Stimulated activated CD8-positive, alpha-beta memory T cell treated with anti-CD3 and anti-CD28 coated beads, Interleukin-12 subunit alpha, Interleukin-12 subunit beta, amount 100 ng/mL, for 4 hours (primary cell): ENCODE measurements at regions not wholly inside any gene's neighbourhood (a gene's known extent, or its start where the extent isn't known, plus 50 kb on each side); places are given as distances from the start of the nearest gene placed in this dataset.

Experiments
- DNase-seq: peaks from one replicate; pipeline ENCODE4 v3.0.0-alpha.2; 2020; ENCODE audit warnings: low read depth

DNA sequence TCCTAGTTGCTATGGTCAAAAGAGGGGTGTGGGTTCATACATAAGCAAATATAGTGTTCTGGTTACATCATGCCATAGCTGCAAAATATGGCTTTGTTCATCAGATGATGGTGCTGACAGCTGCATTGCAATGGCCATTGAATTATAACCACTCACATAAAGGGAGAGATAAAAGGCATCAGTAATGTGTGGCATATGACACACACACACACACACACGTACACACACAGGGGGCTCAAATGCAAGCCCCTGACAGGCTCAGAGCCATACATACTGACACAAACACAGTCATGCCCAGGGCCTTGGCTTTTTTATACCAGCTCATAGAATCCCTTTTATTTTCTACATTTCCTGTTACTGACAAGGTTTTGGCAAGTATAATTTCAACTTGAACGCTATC lies 698.9 kb downstream of the BCL11B start:
- DNase-seq: no peak

- DNase-seq: no peak
Measured at GRCh38 chr14:98576463-98576862, 695.5 kb downstream of the BCL11B start.

DNA sequence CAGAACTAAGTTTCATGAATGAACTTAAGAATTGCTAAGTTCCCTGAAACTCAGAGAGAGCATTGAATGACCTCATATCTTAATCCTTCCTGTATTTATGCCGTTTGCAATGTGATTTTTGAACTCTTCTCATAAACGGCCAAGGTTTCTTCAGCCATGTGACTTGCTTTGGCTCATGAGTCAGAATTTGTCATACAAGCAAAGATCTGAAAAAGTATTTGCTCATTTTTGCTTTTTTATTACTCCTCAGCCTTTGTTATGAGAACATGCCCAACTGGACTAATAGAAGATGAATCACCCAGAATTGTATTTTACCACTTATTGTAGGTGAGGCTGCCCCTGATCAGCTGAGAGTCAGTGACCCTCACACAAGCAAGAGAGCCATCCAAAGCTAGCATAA lies 693.8 kb downstream of the BCL11B start:
- DNase-seq: no peak

DNA sequence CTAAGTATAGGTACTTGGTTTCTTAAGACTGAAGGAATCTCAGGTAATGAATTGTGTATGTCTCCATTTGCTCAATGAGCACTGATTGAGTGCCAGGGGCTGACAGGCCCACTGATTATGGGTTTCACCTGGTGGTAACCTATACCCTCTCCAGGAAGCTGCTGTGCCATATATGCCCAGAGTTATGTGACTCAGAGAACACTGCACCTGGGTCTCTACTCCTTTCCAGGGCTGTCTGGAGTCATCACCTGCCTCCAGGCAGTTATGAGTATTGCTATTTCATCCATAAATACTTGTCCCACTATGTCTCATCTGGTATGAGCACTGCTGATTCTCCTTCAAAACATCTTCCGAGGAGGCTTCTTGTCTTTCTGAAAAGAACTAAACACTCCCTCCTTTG lies 692.9 kb downstream of the BCL11B start:
- DNase-seq: no peak

- DNase-seq: no peak
Measured at GRCh38 chr14:98580131-98580678, 691.8 kb downstream of the BCL11B start.

GRCh38 chr14:98582276-98582675 lies 689.7 kb downstream of the BCL11B start:
- DNase-seq: no peak

DNA sequence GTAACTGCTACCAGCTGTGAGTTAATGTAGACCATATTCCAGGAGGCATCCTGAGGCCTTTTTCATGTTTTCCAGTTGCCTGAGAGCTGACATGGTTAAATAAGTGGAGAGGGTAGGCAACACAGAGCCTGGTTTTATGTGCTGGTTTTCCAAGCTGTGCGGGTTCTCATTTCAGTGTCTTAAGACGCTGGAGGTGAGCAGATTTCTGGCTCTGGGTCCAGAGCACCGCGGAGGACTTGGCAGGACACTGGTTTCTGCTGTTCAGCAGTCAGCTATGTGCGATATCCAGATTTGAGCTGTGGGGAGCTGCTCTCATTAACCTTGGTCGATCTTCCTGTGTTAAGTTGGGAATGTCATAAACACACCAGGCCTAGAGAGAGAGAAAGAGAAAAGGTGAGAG lies 680.8 kb downstream of the BCL11B start:
- DNase-seq: no peak

DNA sequence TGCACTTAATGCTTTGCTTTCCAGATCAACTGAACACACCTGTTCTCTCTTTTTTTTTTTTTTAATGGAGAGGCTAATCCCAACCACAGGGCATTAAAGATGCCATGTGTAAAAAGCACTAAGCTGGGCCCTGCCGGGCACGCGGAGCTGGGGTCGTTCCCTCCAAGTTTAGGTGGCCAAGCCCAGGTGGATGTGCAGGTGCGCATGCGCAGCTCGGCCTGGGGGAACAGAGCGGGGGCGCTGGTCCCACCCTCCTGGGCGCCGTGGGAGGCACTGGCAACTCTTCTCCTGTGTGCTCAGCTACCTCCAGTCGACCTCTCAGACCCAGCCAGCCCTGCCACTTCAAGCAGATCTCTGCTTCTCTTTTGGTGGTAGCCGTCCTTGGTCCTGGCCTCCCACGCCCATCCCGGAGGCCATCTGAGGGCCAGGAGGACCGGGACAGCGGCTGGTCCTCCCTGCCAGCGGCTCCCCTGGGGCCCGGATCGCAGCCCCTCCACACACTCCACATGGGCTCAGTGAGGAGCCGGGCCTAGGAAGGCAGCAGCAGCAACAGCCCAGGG lies 679.3 kb downstream of the BCL11B start:
- DNase-seq: no peak

DNA sequence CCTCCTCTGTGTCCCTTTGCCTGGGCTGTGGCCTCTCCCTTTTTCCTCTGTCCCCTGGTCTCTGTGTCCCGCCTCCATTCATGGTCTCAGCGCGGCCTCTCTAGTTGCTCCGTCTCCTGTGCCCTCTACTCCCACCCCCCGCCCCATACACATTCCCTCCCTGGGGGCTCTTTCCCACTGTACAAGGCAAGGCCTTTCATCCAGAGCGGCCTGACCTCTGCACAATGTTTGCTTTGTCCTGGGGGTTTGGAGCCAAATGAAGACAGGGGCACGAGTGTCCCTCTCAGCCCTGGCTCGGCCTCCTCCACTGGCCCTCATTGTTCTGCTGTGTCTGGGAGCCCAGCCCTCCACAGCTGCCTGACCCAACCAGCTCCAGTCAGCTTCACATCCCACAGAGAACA lies 678.6 kb downstream of the BCL11B start:
- DNase-seq: no peak

- no peak for DNase-seq
Measured at GRCh38 chr14:98594156-98594555, 677.8 kb downstream of the BCL11B start.

- DNase-seq: no peak
Measured at GRCh38 chr14:98598576-98598975, 673.4 kb downstream of the BCL11B start.

DNA sequence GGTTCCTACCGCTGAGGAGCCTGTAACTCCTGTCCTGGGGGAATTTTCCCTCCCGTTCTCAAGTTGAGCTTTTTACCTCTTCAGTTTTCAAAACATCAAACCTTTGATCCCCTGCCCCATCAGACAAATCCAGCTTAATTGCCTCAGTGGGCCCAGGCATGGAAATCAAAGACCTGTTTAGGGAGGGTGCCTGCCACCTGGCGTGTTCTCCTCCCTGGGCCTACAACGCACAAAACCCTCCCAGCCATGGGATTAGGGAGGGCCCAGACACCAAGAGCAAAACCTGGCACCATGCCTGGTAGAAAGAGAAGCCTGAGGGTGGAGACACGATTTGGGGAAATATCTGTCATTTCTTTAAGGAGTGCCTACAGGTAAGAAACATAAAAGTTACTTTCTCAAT lies 672.9 kb downstream of the BCL11B start:
- no peak for DNase-seq

- no peak for DNase-seq
Measured at GRCh38 chr14:98602983-98603382, 669.0 kb downstream of the BCL11B start.

GRCh38 chr14:98605043-98605442 lies 667.0 kb downstream of the BCL11B start:
- DNase-seq: no peak

GRCh38 chr14:98606041-98606640 lies 665.9 kb downstream of the BCL11B start:
- no peak for DNase-seq

- no peak for DNase-seq
Measured at GRCh38 chr14:98606816-98607215, 665.2 kb downstream of the BCL11B start.

- no peak for DNase-seq
Measured at GRCh38 chr14:98607341-98607910, 664.6 kb downstream of the BCL11B start.

DNA sequence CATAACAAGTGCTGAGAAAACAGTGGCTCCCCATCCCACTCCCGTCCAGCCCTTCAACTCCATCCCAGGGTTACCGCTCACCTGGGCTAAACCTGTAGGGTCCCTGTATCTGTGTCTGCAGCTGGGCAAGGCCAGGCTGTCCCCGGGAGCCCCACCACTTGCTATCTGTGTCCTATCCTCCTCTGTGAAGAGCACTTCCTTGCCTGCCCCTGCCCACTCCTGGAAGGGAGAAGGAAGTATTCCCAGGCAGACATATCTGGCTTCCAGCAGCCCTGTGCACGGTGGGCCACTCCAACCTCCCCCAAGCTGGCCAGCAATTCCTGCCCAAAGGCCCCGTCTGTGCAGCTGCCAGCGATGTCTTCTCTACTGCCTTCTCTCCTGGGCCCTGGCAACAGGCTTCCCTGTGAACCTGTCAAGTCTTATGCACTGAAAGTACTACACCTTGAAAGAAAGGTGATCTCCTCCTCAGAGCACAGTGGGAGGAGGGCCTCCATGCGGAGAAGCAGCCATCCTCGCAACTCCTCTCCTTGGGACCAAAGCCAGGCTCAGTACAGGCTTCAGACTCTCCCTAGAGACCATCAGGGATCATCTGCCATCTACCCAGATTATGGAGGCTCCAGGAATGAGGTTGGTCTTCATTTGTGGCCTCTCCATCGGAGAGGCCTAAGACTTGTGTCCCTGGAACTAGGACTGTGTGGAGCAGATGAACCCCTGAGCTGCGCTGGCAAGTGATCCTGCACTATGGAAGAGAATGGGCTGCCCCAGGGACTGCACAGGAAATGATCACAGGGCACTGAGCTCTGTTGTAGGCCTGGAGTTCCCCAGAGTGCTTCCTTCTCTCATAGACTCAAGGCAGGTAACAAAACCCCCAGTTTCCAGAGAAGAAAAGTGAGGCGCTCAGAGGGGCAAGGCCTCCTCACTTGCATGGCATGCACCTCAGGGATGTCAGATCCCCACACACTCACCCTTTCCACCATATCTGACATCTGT lies 663.6 kb downstream of the BCL11B start:
- DNase-seq: no peak

- DNase-seq: no peak
Measured at GRCh38 chr14:98612434-98613200, 659.4 kb downstream of the BCL11B start.

GRCh38 chr14:98614741-98615140 lies 657.3 kb downstream of the BCL11B start:
- DNase-seq: no peak

DNA sequence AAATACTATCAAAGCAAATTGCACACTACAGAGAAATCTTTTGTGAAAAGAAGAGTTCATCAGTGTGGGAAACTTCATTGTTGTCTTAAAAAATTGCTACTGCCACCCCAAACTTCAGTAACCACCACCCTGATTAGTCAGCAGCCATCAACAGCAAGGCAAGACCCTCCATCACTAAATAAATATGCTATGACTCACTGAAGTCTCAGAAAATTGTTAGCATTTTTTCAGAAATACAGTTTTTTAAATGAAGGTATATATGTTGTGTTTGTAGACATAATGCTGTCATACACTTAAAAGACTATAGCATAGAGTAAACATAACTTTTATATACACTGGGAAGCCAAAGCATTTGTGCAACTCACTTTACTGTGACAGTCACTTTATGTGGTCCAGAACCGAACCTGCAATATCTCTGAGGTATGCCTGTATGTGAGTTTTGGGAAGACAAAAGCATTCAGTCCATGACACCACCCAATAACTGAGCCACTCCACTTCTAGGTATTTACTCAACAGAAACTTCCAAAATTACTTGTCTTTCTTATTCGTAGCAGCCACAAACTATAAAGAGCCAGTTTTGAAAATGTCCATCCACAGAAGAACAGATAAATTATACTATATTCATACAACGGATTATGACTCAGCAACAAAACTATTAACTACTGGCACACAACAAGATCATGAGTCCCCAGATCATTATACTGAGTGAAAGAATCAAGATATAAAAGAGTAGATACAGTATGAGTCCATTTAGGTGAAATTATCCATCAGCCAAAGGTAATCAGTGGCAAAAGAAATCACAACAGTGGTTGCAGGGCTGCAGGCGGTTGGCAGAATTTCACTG lies 649.6 kb downstream of the BCL11B start:
- no peak for DNase-seq
